ENCODE measurements at regions not wholly inside any gene's neighbourhood (a gene's known extent, or its start where the extent isn't known, plus 50 kb on each side); places are given as distances from the start of the nearest gene placed in this dataset.

DNA sequence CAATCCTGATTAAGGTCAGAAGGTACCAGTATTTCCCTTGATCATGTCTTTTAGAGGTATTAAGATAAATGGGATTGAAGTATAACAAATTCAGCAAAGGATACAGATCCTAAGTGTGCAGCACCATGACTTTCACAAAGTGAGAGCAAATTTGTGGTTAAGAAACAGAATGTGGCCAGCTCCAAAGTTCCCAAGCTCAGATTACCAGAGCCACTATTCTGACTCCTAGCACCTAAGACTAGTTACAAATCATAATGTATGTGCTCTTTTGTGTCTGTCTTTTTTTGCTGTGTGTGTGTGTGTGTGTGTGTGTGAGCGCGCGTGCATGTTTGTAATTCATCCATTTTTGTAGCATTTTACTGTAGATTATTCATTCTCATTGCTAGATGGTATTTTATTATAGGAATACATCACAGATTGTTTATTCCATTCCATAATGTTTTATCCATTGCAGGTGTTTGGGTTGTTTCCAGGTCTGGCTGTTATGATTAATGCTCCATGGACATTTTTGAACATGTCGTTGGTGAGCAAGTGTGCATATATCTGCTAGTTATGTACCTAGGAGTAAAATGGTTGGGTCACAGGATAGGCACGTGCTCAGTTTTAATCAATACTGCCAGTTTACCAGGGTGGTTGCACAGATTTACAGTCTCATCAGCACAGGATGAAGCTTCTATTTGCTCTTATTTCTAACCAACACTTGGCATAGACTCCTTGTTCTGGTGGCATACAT is 314.0 kb upstream of the JAG1 start:
- H3K36me3 Mint-ChIP-seq (ENCODE audit: low read depth), result no peaks in the 10 kb centered on the region
- no peaks in the 10 kb centered on the region for H3K4me1 Mint-ChIP-seq
- no peak for DNase-seq
- POLR2A ChIA-PET, result no interaction called here
- no peak overlapping the region for H3K4me3 Mint-ChIP-seq
- no peaks in the 10 kb centered on the region for H3K27me3 Mint-ChIP-seq
- H3K9me3 Mint-ChIP-seq, result peaks cover 4% of the 10 kb centered on the region
- CTCF ChIA-PET, result no interaction called here
- TF ChIP-seq, protein P1, sequence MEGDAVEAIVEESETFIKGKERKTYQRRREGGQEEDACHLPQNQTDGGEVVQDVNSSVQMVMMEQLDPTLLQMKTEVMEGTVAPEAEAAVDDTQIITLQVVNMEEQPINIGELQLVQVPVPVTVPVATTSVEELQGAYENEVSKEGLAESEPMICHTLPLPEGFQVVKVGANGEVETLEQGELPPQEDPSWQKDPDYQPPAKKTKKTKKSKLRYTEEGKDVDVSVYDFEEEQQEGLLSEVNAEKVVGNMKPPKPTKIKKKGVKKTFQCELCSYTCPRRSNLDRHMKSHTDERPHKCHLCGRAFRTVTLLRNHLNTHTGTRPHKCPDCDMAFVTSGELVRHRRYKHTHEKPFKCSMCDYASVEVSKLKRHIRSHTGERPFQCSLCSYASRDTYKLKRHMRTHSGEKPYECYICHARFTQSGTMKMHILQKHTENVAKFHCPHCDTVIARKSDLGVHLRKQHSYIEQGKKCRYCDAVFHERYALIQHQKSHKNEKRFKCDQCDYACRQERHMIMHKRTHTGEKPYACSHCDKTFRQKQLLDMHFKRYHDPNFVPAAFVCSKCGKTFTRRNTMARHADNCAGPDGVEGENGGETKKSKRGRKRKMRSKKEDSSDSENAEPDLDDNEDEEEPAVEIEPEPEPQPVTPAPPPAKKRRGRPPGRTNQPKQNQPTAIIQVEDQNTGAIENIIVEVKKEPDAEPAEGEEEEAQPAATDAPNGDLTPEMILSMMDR (IDR thresholded peaks at IDR 0.05), result no peak
- ATAC-seq (ENCODE audit: low read depth), result no peak
- intact Hi-C loops (cut with micrococcal nuclease), result no loop called here
- H3K27ac Mint-ChIP-seq, result no peak overlapping the region

DNA sequence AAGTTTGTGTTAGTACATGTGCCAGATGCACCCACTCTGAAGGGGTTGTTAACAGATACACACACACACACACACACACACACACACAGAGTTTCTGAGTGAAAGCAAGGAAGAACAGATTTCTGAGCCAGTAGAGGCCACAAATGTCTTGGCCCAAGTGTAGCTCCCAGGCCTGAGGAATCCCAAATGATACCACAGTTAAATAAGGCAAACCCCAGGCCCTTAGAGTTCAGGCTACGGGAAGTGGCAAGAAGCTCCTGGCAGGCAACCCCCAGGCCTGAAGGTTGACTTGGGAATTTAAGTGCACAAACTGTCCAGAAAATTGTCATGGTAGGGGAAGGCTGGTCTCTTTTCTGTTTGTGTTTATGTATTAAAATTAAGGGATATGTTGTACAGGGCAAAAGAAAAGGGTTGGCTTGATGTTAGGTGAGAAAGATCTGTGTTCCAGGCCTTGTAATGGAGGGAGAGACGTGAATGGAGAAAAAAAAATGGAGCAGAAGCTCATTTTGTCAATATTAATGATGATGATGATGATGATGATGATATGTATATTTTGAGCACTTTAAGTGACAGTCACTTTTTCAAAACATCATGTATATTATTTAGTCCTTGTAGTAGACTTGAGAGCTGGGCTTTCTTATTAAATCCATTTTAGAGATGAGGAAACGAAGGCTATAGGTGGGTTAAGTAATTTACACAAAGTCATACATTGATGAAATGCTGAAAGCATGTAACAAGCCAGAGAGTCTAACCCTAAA is 317.0 kb upstream of the JAG1 start:
- ChIA-PET POLR2A (no interaction called here), CTCF (no interaction called here)
- Mint-ChIP-seq H3K4me3 (no peak overlapping the region), H3K4me1 (no peaks in the 10 kb centered on the region), H3K9me3 (peaks cover 8% of the 10 kb centered on the region), H3K27ac (no peak overlapping the region), H3K36me3 (ENCODE audit: low read depth) (no peaks in the 10 kb centered on the region), H3K27me3 (no peaks in the 10 kb centered on the region)
- ATAC-seq (ENCODE audit: low read depth), result no peak
- intact Hi-C loops (cut with micrococcal nuclease), result no loop called here
- DNase-seq, result no peak
- TF ChIP-seq, protein P1 (IDR thresholded peaks at IDR 0.05), result no peak

DNA sequence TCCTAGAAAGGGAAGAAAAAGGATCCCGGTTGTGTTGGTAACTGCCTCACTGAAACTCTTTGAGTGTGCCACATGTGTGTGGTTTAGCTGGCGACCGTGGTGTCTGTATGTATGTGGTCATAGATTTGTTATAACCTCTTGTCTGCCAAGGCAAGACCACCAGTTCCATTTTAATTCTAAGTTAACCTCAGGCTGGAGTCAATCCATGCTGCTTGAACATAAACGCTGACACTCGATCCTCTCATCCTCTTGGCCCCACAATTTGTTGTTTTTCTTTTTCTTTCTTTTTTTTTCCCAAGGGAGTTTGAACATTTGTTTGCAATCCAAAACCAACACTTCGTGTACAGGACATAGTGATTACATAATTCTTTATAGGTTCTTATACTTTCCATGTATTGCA is 318.9 kb upstream of the JAG1 start:
- CTCF ChIA-PET, result no interaction called here
- no peak for ATAC-seq (ENCODE audit: low read depth)
- Mint-ChIP-seq H3K4me1 (no peaks in the 10 kb centered on the region), H3K27me3 (no peaks in the 10 kb centered on the region), H3K4me3 (no peak overlapping the region), H3K9me3 (peaks cover 8% of the 10 kb centered on the region), H3K27ac (no peak overlapping the region), H3K36me3 (ENCODE audit: low read depth) (no peaks in the 10 kb centered on the region)
- POLR2A ChIA-PET, result no interaction called here
- intact Hi-C loops (cut with micrococcal nuclease), result no loop called here
- TF ChIP-seq, protein P1 (IDR thresholded peaks at IDR 0.05), result no peak
- no peak for DNase-seq

DNA sequence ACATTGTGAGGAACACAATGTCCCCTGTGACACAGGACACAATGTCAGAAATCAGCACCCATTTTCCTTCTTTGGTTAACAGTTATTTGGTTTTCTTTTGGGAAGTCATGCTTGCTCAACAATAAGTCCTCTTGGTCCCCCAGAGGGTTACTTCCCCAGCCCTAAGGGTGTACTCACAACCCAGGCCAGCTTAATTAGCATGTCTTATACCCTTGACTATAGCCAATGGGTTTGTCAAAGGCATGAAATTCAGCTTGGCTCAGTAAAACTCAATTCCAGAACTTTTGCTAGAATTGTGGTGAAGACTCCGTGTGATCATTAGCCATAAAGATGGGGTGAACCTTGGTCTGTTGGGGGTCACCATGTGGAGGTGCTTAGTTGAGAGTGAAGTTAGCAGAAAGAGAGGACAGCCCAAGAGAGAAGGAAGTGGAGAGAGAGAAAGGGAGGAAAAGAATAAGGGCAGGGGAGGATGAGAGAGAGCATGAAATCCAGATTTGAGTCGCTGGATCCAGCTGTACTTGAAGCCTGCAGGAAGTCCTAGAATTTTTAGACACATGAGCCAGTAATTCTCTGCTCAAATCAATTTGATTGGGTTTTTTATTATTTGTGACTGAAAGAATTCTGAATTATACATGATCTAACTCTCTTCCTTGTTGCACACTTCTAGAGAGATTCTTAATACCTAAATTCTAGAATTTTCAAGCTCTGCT is 321.3 kb upstream of the JAG1 start:
- Mint-ChIP-seq H3K27me3 (no peaks in the 10 kb centered on the region), H3K4me3 (no peak overlapping the region), H3K27ac (no peak overlapping the region), H3K4me1 (no peaks in the 10 kb centered on the region), H3K9me3 (peaks cover 8% of the 10 kb centered on the region), H3K36me3 (ENCODE audit: low read depth) (no peaks in the 10 kb centered on the region)
- CTCF ChIA-PET, result no interaction called here
- no peak for DNase-seq
- ATAC-seq (ENCODE audit: low read depth), result no peak
- TF ChIP-seq, protein P1 (IDR thresholded peaks at IDR 0.05), result no peak
- intact Hi-C loops (cut with micrococcal nuclease), result no loop called here
- POLR2A ChIA-PET, result no interaction called here

DNA sequence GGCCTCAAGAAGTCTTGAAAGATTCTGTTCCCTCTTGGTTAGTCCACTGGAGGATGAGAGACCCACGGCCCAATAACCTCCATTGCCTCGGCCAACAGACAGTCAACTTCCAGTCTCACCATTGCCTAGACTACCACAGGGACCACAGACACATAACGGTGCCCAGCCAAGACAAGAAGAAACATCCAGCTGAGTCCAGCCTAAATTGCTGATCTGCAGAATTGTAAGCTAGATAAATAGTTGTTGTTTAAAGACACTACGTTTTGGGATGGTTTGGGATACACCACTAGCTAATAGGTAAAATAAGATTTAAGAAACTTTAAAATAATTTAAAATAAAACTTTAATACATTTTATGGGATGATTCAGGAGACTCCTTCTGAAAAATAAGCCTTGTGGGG is 324.7 kb upstream of the JAG1 start:
- POLR2A ChIA-PET, result no interaction called here
- no peak for DNase-seq
- intact Hi-C loops (cut with micrococcal nuclease), result no loop called here
- CTCF ChIA-PET, result no interaction called here
- Mint-ChIP-seq H3K27ac (no peak overlapping the region), H3K4me3 (no peak overlapping the region), H3K4me1 (no peaks in the 10 kb centered on the region), H3K9me3 (peaks cover 4% of the 10 kb centered on the region), H3K36me3 (ENCODE audit: low read depth) (no peaks in the 10 kb centered on the region), H3K27me3 (no peaks in the 10 kb centered on the region)
- no peak for ATAC-seq (ENCODE audit: low read depth)
- TF ChIP-seq, protein P1 (IDR thresholded peaks at IDR 0.05), result no peak

Measured in activated B cell treated with CpG ODN at 0.5 μM for 24 hours (primary cell).